H54 (cell line): ENCODE measurements at regions not wholly inside any gene's neighbourhood (a gene's known extent, or its start where the extent isn't known, plus 50 kb on each side); places are given as distances from the start of the nearest gene placed in this dataset.

Experiments used
- DNase-seq: peaks from one replicate; pipeline ENCODE4 v3.0.0; 2011; ENCODE audit warnings: low spot score, mixed read lengths; ENCODE audit not compliant: insufficient read length
- FAIRE-seq: peaks from 3 replicates; lab custom pipeline; 2011; peaks lifted over from hg19 to GRCh38; lab: Jason Lieb, UNC
- POLR2A ChIP-seq: IDR thresholded peaks from 2 replicates; pipeline ENCODE4 v1.6.1; 2011; ENCODE audit warnings: low read depth, mild to moderate bottlenecking, low read length

GRCh38 chr17:68190495-68190894 is 57.3 kb upstream of the AMZ2 start:
- TF ChIP-seq POLR2A = no peak
- FAIRE-seq = no peak
- no peak for DNase-seq

- no peak for DNase-seq
- FAIRE-seq = no peak
- TF ChIP-seq POLR2A = no peak
These were observed 52.0 kb upstream of the AMZ2 start for GRCh38 chr17:68195667-68196393.

GRCh38 chr17:68196394-68197090 is 51.3 kb upstream of the AMZ2 start:
- TF ChIP-seq POLR2A = no peak
- FAIRE-seq (no peak), DNase-seq (no peak)

GRCh38 chr17:68197091-68197996 is 50.5 kb upstream of the AMZ2 start:
- no peak for TF ChIP-seq POLR2A
- DNase-seq = no peak
- no peak for FAIRE-seq

DNA sequence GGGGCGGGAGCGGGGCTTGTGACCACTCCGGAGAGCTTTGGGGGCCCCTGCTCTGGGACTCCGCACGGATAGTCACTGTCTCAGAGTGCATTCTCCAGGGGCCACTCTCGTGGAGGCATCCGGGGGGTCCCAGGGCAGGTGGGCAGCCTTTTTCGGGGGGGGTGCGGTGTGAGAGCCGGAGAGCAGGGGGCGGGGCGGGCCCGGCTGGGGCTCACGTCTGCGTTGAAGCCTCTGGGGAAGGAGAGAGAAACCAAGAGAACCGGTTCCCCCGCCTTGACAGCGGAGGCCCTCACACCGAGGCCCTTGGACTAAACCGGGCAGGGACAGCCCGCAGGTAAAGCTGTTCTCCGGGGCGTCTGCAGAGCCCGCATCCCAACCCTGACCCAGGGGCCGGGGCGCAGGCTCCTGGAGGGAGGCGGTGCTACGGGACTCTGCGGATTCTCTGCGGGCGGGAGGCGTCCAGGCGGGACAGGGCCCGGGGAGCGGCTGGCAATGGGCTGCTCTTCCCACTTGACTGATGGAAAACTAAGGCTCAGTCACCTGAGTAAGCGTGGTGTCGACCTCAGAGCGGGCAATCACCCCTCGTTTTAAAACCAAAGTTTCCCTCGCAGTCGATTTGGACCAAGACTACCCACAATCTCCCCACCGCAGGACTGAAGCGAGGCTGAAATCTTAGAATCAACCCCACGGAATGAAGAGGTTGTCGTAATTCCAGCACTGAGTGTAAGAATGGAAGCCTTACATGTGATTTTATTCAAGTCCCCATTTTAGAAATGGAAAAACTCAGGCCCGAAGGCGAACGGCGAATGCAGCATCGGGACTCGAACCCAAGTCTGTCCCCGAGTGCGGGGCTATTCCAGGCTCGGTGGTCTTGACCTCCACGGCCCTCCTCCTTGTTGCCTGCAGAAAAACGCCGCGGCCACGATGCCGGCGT is 49.6 kb upstream of the AMZ2 start:
- DNase-seq (no peak), FAIRE-seq (no peak)
- TF ChIP-seq POLR2A = no peak
